Erythroblast (primary cell): ENCODE measurements at regions not wholly inside any gene's neighbourhood (a gene's known extent, or its start where the extent isn't known, plus 50 kb on each side); places are given as distances from the start of the nearest gene placed in this dataset.

Source experiments
- DNase-seq, 2 experiments: peaks; one replicate each; lab custom pipeline; 2025; lab: John Stamatoyannopoulos, UW
- GATA1 ChIP-seq: IDR thresholded peaks from 2 replicates; pipeline ENCODE4 v1.6.1; 2011; ENCODE audit warnings: low read depth, mild to moderate bottlenecking, control low read depth, low read length, moderate library complexity
- POLR2A ChIP-seq: IDR thresholded peaks from 2 replicates; pipeline ENCODE4 v1.6.1; 2011; ENCODE audit warnings: mild to moderate bottlenecking, low read length

DNA sequence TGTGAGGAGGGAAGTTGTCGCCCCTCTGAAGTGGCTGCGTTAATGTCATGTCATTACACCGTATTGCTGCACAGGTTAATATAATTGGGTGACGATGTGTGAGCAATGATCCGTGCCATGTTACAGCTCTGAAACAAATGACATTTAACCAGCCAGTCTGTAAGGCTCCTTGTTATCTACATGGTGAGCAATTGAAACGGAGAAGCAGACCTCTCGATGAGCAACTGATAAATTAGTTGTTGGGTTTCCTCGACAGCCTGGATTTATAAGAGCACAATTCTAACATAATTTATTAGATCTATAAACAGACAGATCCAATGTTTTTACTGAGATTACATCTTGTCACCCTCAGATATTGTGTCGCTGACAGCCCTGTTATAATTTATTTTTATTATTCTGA is 49.9 kb upstream of the MAFB start:
- TF ChIP-seq POLR2A (no peak), GATA1 (no peak)
- no peak for DNase-seq

- no peak for DNase-seq
- no peak for TF ChIP-seq POLR2A
- TF ChIP-seq GATA1 = no peak
Measured at GRCh38 chr20:40739841-40740240, 50.8 kb upstream of the MAFB start.

DNA sequence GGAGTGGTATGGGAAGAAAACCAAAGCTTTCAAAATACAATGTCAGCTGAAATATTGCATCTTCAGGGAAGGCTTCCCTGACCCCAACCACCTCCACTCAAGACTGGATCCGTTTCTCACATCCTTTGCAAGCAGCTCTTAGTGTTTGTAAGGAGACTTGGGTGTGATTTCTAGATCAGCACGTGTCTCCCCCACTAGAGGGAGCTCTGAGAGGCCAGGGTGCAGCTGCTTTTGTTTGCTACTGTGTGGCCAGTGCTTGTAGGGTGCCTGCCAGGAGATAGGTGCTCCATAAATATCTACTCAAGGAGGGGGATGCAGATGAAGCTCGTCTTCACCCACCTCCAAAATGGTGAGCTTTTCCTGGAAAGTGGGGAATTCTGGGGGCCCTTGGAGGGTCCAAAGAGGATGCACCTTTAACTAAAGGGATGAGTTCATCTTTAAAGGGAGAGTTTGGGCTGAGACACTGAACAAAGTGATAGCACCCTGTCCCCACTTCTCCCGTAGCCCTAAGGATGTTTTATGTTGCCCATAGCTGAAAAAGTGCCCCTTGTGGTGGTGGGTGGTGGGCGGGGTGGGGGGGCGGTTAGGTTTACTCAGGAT is 52.6 kb upstream of the MAFB start:
- DNase-seq = peak; percentile 38 to 55
- TF ChIP-seq POLR2A = no peak
- TF ChIP-seq GATA1 = no peak

- DNase-seq = no peak
- TF ChIP-seq POLR2A (no peak), GATA1 (no peak)
Measured at GRCh38 chr20:40743141-40743775, 54.2 kb upstream of the MAFB start.

DNA sequence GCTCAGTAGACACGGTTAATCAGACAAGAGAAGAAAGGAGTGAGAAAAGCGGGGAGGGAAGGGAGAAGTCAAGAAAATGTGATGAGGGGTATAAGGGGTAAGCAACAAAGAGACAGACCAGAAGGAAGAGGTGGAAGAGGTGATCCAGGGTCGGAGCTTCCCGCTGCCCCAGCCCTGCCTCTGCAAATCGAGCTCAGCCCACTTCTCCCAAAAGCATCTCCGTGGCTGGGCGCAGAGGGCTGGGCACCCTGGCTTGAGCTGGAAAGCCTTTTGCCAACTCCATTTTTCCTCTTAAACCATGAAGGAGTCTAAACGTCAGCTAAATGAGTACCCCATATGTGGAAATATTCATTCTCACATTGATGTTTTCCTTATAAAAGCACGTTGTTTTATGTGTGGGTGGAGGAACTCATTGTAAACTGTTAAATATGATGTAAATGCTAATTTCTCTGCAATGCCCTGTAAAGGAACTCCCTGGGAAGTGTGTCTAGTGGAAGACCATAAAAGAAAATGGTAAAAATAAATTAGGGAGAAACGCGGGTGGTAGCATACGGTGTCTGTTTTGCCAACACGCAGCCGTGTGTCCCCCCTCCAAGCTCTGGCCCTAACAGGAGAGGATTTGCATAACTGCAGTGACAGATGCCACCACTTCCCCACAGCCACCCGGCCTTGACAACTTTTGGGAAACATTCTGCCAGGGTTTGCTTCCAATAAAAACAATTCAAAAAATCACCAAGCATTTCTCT is 55.2 kb upstream of the MAFB start:
- DNase-seq = no peak

GRCh38 chr20:40744818-40745175 is 55.8 kb upstream of the MAFB start:
- TF ChIP-seq GATA1 (no peak), POLR2A (no peak)
- DNase-seq = no peak

More for the DNA sequence above, 55.2 kb upstream of the MAFB start:
- no peak for TF ChIP-seq GATA1
- TF ChIP-seq POLR2A = no peak

GRCh38 chr20:40746251-40746650 is 57.2 kb upstream of the MAFB start:
- TF ChIP-seq POLR2A (no peak), GATA1 (no peak)

DNA sequence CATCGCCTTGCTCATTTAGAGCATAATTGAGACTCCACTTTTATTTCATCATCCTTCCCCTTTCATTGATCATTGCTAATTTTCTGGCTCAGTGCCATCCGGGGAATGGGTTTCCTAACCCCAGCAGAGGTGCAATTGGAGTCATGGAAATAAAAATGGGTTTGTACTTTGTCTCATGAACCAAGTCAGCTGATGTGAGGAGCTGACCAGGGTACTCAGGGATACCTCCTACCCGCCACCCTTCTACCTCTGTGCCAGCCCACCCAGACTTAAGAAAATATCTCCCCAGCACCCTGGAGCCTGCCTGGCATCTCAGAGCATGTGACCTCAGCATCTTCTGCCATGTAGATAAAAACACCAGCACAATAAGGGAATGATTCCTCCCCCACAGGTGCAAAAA is 59.1 kb upstream of the MAFB start:
- no peak for DNase-seq
- no peak for TF ChIP-seq POLR2A
- no peak for TF ChIP-seq GATA1

More at GRCh38 chr20:40746251-40746650, 57.2 kb upstream of the MAFB start:
- DNase-seq = peak; percentile 47 to 64

DNA sequence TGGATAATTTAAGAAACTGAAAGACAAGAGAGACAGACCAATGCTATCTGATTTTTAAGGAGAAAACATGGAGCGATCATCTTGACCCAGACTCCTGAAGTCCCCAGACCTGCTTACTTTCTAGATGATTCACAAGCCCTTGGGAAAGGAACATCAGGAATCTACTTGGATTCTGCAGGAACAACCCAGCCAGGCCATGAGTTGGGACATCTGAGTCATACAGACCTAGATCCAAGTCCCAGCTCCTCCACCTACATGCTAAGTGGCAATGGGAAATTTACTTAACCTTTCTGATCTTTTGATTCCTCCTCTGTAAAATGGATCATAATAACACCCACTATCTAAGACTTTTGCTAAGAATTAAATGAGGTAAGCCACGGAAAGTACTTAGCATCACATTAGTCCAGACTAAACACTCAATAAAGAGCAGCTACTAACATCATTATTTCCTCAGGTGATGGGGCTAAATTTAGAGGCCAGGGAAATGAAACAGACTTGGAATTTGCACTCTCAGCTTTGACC is 61.0 kb upstream of the MAFB start:
- TF ChIP-seq GATA1 = no peak
- TF ChIP-seq POLR2A = no peak
- DNase-seq = no peak

DNA sequence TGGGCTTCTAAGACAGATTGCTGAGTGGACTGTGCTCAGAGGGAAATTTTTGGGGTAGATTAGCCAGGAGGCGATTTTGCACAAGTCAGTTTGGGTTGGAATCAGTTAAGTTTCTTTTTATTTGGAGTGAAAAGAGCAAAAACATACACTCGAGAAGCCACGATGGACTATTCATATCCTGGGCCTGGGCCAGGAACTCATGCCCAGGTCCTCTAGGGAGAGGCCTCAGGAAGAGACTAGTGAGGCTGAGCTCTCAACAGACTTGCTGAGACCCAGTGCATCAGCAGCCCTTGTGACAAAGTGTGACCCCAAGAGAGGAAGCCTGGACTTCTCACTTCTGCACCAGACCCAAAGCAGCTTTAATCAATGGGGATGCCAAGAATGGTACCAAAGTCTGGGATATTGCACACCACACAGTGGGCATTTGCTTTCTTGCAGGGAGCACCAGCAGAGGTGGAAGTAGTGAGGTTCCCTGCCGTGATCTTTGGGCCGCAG is 61.6 kb upstream of the MAFB start:
- DNase-seq = no peak
- no peak for TF ChIP-seq GATA1
- no peak for TF ChIP-seq POLR2A

- TF ChIP-seq POLR2A (no peak), GATA1 (no peak)
Measured at GRCh38 chr20:40753472-40753871, 64.4 kb upstream of the MAFB start.

DNA sequence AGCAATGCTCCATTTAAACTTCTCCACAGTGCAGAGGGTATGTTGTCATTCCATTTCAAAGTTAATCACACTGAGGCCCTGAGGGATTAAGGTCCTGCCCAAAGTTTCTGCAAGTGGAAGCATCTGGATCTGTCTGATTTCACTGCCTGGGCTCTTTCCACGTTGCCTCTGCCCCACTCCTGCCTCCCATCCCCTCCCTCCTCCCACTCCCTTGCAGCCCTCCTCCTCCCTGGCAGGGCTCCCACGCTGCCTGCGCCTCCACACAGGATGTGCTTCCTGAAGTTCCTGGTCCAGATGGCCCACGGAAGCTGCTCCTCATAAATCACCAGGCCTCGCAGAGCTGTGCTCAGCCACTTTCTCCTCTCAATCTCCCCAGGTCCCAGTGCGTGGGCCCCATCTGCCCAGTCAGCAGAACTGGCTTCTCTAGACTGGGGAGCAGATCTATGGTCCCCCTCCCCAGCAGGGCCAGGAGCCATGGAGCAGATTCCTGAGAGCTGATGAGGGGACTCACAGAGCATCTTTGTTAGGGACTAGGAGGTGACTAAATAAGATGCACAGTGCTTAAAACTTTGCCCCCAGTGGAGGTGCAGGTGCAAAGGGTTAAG is 65.4 kb upstream of the MAFB start:
- no peak for TF ChIP-seq GATA1
- no peak for TF ChIP-seq POLR2A
- DNase-seq = no peak

More at GRCh38 chr20:40753472-40753871, 64.4 kb upstream of the MAFB start:
- DNase-seq = no peak

GRCh38 chr20:40757087-40757486 is 68.1 kb upstream of the MAFB start:
- no peak for DNase-seq
- TF ChIP-seq GATA1 (no peak), POLR2A (no peak)
